ENCODE measurements at regions not wholly inside any gene's neighbourhood (a gene's known extent, or its start where the extent isn't known, plus 50 kb on each side); places are given as distances from the start of the nearest gene placed in this dataset.

DNA sequence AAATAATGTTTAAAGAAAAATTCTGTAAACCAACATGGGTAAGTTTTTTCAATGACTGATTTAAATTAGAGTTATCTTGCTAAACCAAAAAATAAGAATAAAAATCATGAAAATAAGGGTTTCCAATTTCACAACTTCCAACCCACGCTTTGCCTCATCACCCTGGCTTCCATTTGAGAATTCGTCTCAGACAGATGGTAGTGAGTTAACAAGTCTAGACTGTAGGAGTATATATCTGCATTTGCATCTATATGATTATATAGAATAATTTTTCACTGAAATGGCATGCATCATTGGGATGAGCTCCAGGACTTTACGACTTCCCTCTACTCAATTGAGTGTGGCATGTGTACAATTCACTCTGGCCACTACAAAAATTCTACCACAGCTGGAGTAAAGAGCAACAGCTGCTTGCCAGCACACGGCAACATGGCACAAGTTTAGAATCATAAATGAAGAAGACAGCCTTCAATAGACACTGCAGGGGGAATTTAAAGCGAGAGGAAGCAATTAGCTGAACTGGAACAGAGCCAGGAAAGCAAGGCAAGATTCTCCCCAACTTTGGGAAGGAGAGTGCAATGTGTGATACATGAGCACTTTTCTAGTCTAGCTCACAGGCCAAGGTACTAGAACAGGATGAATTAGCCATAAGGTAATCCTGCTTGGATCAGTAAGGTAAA lies 1673.5 kb upstream of the CELF4 start:
- TF ChIP-seq CTCF (IDR thresholded peaks at IDR 0.05) (no peak), POLR2A (IDR thresholded peaks at IDR 0.05) (no peak), POLR2AphosphoS5 (IDR thresholded peaks at IDR 0.05) (no peak)

All from sigmoid colon (tissue), 4 donors.